CD4-positive, alpha-beta T cell treated with Interleukin-17A for 4 hours (primary cell): ENCODE measurements at regions not wholly inside any gene's neighbourhood (a gene's known extent, or its start where the extent isn't known, plus 50 kb on each side); places are given as distances from the start of the nearest gene placed in this dataset.
"Not testable (repeated sequence)": the region's sequence is repeated elsewhere in the genome, so short reads cannot be mapped to it uniquely, and the experiment has no call there.

Experiments used
- DNase-seq: peaks from one replicate; pipeline ENCODE4 v3.0.0-alpha.2; 2020; ENCODE audit warnings: mixed read lengths

GRCh38 chr2:7557376-7557775, 640.2 kb downstream of the RNF144A start:
- no peak for DNase-seq

- no peak for DNase-seq
These were observed 642.6 kb downstream of the RNF144A start for GRCh38 chr2:7559791-7560190.

GRCh38 chr2:7566382-7566881, 649.2 kb downstream of the RNF144A start:
- no peak for DNase-seq

- DNase-seq: not testable (repeated sequence)
These were observed 649.9 kb downstream of the RNF144A start for GRCh38 chr2:7567116-7567515.

GRCh38 chr2:7567646-7568045, 650.4 kb downstream of the RNF144A start:
- peak; percentile 66 for DNase-seq

GRCh38 chr2:7570247-7570646, 653.0 kb downstream of the RNF144A start:
- no peak for DNase-seq

- no peak for DNase-seq
These were observed 654.5 kb downstream of the RNF144A start for GRCh38 chr2:7571701-7572100.

- peak; percentile 50 for DNase-seq
These were observed 655.2 kb downstream of the RNF144A start for GRCh38 chr2:7572450-7572849.

- no peak for DNase-seq
These were observed 656.1 kb downstream of the RNF144A start for GRCh38 chr2:7573166-7573825.

GRCh38 chr2:7574385-7574784, 657.2 kb downstream of the RNF144A start:
- no peak for DNase-seq

GRCh38 chr2:7577769-7578168, 660.6 kb downstream of the RNF144A start:
- no peak for DNase-seq

- DNase-seq: no peak
These were observed 666.8 kb downstream of the RNF144A start for GRCh38 chr2:7584017-7584416.

- DNase-seq: no peak
These were observed 669.7 kb downstream of the RNF144A start for GRCh38 chr2:7586898-7587297.

- DNase-seq: no peak
These were observed 671.1 kb downstream of the RNF144A start for GRCh38 chr2:7588295-7588694.

- DNase-seq: no peak
These were observed 675.5 kb downstream of the RNF144A start for GRCh38 chr2:7592618-7593140.

- no peak for DNase-seq
These were observed 676.1 kb downstream of the RNF144A start for GRCh38 chr2:7593360-7593759.

GRCh38 chr2:7594211-7594610, 677.0 kb downstream of the RNF144A start:
- no peak for DNase-seq

GRCh38 chr2:7595206-7595605, 678.0 kb downstream of the RNF144A start:
- no peak for DNase-seq

- DNase-seq: no peak
These were observed 681.2 kb downstream of the RNF144A start for GRCh38 chr2:7598402-7598801.

- no peak for DNase-seq
These were observed 682.4 kb downstream of the RNF144A start for GRCh38 chr2:7599462-7600258.

GRCh38 chr2:7601990-7602389, 684.8 kb downstream of the RNF144A start:
- no peak for DNase-seq

- no peak for DNase-seq
These were observed 687.2 kb downstream of the RNF144A start for GRCh38 chr2:7604456-7604855.

- DNase-seq: no peak
These were observed 690.4 kb downstream of the RNF144A start for GRCh38 chr2:7607441-7608173.
